HCT116 (cell line): ENCODE measurements at regions not wholly inside any gene's neighbourhood (a gene's known extent, or its start where the extent isn't known, plus 50 kb on each side); places are given as distances from the start of the nearest gene placed in this dataset.

Experiments used
- ATAC-seq: fragments of 200-7000 bp; cut with Tn5 transposase; 2 replicates; pipeline ENCODE4 v1.9.1; 2020; ENCODE audit warnings: mild to moderate bottlenecking, moderate library complexity
- BruUV-seq: library from RNA; stranded (reverse); fragments of 400-500 nt; replicated peaks from 2 replicates; lab custom pipeline; 2021; lab: Mats Ljungman, UMichigan
- CTCF ChIA-PET: fragments of 300-600 bp; sonication (Branson Sonifier 250); formaldehyde crosslinking; loops from one replicate; lab custom pipeline; 2021; ENCODE audit warnings: antibody characterized with exemption; lab: Charles Lee
- POLR2A ChIA-PET: fragments of 300-600, 350-600 bp; sonication (Branson Sonifier 250); formaldehyde crosslinking; loops from one replicate; lab custom pipeline; 2021; ENCODE audit warnings: antibody characterized with exemption; lab: Charles Lee
- RAD21 ChIA-PET, 2 experiments: fragments of 300-600 bp; sonication (Branson Sonifier 250); formaldehyde crosslinking; loops; one replicate each; lab custom pipeline; 2023; ENCODE audit warnings: low total read pairs in 2 of 2; ENCODE audit not compliant: uncharacterized antibody in 2 of 2, unreplicated experiment in 2 of 2, low non-redundant PET in 1 of 2; lab: Charles Lee
- DNase-seq: peaks from one replicate; pipeline ENCODE4 v3.0.0-alpha.2; 2010; ENCODE audit warnings: low read depth, low spot score
- H2AFZ ChIP-seq: fragments of 200-600 bp; shearing (Covaris generic), sonication (generic); 2 replicates; pipeline ENCODE4 v1.6.1; 2017; ENCODE audit warnings: low read depth, mixed run types, mixed read lengths, antibody characterized with exemption, low read length; ENCODE audit not compliant: poor library complexity, severe bottlenecking
- H3K27ac ChIP-seq: 2 replicates; pipeline ENCODE4 v1.5.1; 2012; ENCODE audit warnings: low read depth, low read length
- H3K27me3 ChIP-seq: fragments of 200-600 bp; sonication (generic); 2 replicates; pipeline ENCODE4 v1.6.1; 2016; ENCODE audit warnings: mixed run types, low read length, mixed read lengths; ENCODE audit not compliant: insufficient read depth
- H3K36me3 ChIP-seq, 2 experiments: fragments of 200-500 bp in 1 of 2; fragments of 200-600 bp in 1 of 2; sonication (Bioruptor generic) in 1 of 2; sonication (generic) in 1 of 2; 2 replicates each; pipeline versions ENCODE4 v1.5.1 to v1.6.1; 2014 to 2016; ENCODE audit warnings: low read length in 2 of 2, inconsistent platforms in 1 of 2, mixed read lengths in 1 of 2, mixed run types in 1 of 2; ENCODE audit not compliant: insufficient read depth in 2 of 2, control insufficient read depth in 1 of 2
- H3K4me1 ChIP-seq, 2 experiments: fragments of 200-600 bp in 1 of 2; sonication (generic) in 1 of 2; 2 replicates each; pipeline versions ENCODE4 v1.5.1 to v1.6.1; 2012 to 2017; ENCODE audit warnings: low read length in 2 of 2, inconsistent platforms in 1 of 2, mild to moderate bottlenecking in 1 of 2, mixed read lengths in 1 of 2, mixed run types in 1 of 2, moderate library complexity in 1 of 2; ENCODE audit not compliant: insufficient read depth in 2 of 2, control insufficient read depth in 1 of 2
- H3K4me2 ChIP-seq: fragments of 200-600 bp; sonication (generic); 2 replicates; pipeline ENCODE4 v1.6.1; 2017; ENCODE audit warnings: mixed run types, low read length, mixed read lengths
- H3K4me3 ChIP-seq, 2 experiments: fragments of 200-600 bp in 1 of 2; sonication (generic) in 1 of 2; replicated peaks in 1 of 2; 2 replicates each; pipeline ENCODE4 v1.5.1; 2011 to 2016; ENCODE audit warnings: low read length in 2 of 2, control low read depth in 1 of 2, low read depth in 1 of 2, mild to moderate bottlenecking in 1 of 2, mixed read lengths in 1 of 2, mixed run types in 1 of 2
- H3K79me2 ChIP-seq: fragments of 200-600 bp; sonication (generic); 2 replicates; pipeline ENCODE4 v1.6.1; 2017; ENCODE audit warnings: mild to moderate bottlenecking, mixed run types, low read length, moderate library complexity, mixed read lengths; ENCODE audit not compliant: insufficient read depth
- H3K9ac ChIP-seq: fragments of 200-600 bp; sonication (generic); 2 replicates; pipeline ENCODE4 v1.6.1; 2016; ENCODE audit warnings: low read length, mixed read lengths
- H3K9me2 ChIP-seq: fragments of 200-600 bp; sonication (generic), shearing (Covaris generic); 2 replicates; pipeline ENCODE4 v1.6.1; 2017; ENCODE audit warnings: mixed run types, mild to moderate bottlenecking, moderate library complexity; ENCODE audit not compliant: insufficient read depth
- H3K9me3 ChIP-seq, 2 experiments: fragments of 200-500 bp in 1 of 2; fragments of 200-600 bp in 1 of 2; sonication (Bioruptor generic) in 1 of 2; sonication (generic) in 1 of 2; 2 replicates each; pipeline ENCODE4 v1.6.1; 2014 to 2017; ENCODE audit warnings: low read length in 2 of 2, mixed read lengths in 2 of 2, inconsistent platforms in 1 of 2, low read depth in 1 of 2, mild to moderate bottlenecking in 1 of 2, mixed run types in 1 of 2, moderate library complexity in 1 of 2; ENCODE audit not compliant: control insufficient read depth in 1 of 2, insufficient read depth in 1 of 2
- H4K20me1 ChIP-seq: fragments of 200-600 bp; sonication (generic), shearing (Covaris generic); 2 replicates; pipeline ENCODE4 v1.6.1; 2017; ENCODE audit warnings: mixed run types, mild to moderate bottlenecking, moderate library complexity; ENCODE audit not compliant: insufficient read depth
- CBX3 ChIP-seq: IDR thresholded peaks from 2 replicates; pipeline ENCODE4 v1.6.1; 2012; ENCODE audit warnings: low read depth
- CEBPB ChIP-seq: IDR thresholded peaks from 2 replicates; pipeline ENCODE4 v1.6.1; 2012; ENCODE audit warnings: low read depth
- EZH2 ChIP-seq: fragments of 200-600 bp; sonication (generic); IDR thresholded peaks from 2 replicates; pipeline ENCODE4 v1.6.1; 2017; ENCODE audit warnings: antibody characterized with exemption, mixed run types
- JUND ChIP-seq: IDR thresholded peaks from 2 replicates; pipeline ENCODE4 v1.6.1; 2012
- POLR2A ChIP-seq: IDR thresholded peaks from 2 replicates; pipeline ENCODE4 v1.7.0; 2011; ENCODE audit warnings: borderline replicate concordance; ENCODE audit not compliant: insufficient read depth, insufficient read length; ENCODE audit errors: extremely low read depth
- SRF ChIP-seq: IDR thresholded peaks from 2 replicates; pipeline ENCODE4 v1.6.1; 2012; ENCODE audit warnings: low read depth
- TCF7L2 ChIP-seq: IDR thresholded peaks from 2 replicates; pipeline ENCODE4 v1.7.0; 2011; ENCODE audit warnings: borderline replicate concordance, inconsistent platforms; ENCODE audit not compliant: insufficient read depth, insufficient read length; ENCODE audit errors: extremely low read depth
- YY1 ChIP-seq: IDR thresholded peaks from 2 replicates; pipeline ENCODE4 v1.6.1; 2011; ENCODE audit warnings: low read length, low read depth, moderate library complexity, mild to moderate bottlenecking; ENCODE audit not compliant: insufficient replicate concordance; ENCODE audit errors: extremely low read depth
- intact Hi-C: fragments of 100-400 bp; cut with micrococcal nuclease; formaldehyde crosslinking; loops from 2 replicates; pipeline ENCODE4 v1.10.0; 2022
- TF ChIP-seq, protein P1 (sequence below): IDR thresholded peaks from 2 replicates; pipeline ENCODE4 v1.6.1; 2011; ENCODE audit warnings: mild to moderate bottlenecking, low read length, moderate library complexity; ENCODE audit not compliant: insufficient replicate concordance; ENCODE audit errors: extremely low read depth
- TF ChIP-seq, protein P2 (sequence below): IDR thresholded peaks from 2 replicates; pipeline ENCODE4 v1.6.1; 2012; ENCODE audit warnings: low read depth

DNA sequence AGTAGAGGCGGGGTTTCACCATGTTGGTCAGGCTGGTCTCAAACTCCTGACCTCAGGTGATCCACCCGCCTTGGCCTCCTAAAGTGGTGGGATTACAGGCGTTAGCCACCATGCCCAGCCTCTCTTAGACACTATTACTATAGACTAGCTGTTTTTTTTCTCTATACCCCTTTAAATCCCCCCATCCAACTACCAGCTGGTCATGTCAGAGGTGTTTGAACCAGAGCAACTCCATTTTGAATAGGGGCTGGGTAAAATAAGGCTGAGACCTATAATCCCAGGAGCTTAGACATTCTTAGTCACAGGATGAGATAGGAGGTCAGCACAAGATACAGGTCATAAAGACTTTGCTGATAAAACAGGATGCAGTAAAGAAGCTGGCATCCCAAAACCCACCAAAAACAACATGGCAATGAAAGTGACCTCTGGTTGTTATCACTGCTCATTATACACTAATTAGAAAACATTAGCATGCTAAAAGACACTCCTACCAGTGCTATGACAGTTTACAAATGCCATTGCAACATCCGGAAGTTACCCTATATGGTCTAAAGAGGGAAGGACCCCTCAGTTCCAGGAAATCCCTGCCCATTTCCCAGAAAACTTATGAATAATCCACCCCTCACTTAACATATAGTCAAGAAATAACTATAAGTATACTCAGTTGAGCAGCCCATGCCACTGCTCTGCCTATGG lies 57.8 kb upstream of the GPD1L start:
- Histone ChIP-seq H3K9me3 (no peaks in the 10 kb centered on the region), H3K79me2 (no peaks in the 10 kb centered on the region), H3K27ac (no peak overlapping the region), H3K36me3 (no peaks in the 10 kb centered on the region), H3K27me3 (no peaks in the 10 kb centered on the region), H3K4me2 (no peak overlapping the region), H3K4me3 (no peak overlapping the region), H2AFZ (no peak overlapping the region), H3K9ac (no peak overlapping the region), H3K4me1 (peaks cover 6 to 11% of the 10 kb centered on the region in 2 experiments; a peak in 2 of 4 replicates), H3K9me2 (no peaks in the 10 kb centered on the region), H4K20me1 (no peaks in the 10 kb centered on the region)
- ChIA-PET RAD21 (no interaction called here), POLR2A (no interaction called here), CTCF (no interaction called here)
- ATAC-seq (no peak), DNase-seq (no peak)
- intact Hi-C loops: no loop called here
- TF ChIP-seq SRF (no peak), JUND (no peak), POLR2A (no peak), CEBPB (no peak), EZH2 (no peak), YY1 (no peak), TCF7L2 (no peak), CBX3 (no peak)
- TF ChIP-seq, protein P1, sequence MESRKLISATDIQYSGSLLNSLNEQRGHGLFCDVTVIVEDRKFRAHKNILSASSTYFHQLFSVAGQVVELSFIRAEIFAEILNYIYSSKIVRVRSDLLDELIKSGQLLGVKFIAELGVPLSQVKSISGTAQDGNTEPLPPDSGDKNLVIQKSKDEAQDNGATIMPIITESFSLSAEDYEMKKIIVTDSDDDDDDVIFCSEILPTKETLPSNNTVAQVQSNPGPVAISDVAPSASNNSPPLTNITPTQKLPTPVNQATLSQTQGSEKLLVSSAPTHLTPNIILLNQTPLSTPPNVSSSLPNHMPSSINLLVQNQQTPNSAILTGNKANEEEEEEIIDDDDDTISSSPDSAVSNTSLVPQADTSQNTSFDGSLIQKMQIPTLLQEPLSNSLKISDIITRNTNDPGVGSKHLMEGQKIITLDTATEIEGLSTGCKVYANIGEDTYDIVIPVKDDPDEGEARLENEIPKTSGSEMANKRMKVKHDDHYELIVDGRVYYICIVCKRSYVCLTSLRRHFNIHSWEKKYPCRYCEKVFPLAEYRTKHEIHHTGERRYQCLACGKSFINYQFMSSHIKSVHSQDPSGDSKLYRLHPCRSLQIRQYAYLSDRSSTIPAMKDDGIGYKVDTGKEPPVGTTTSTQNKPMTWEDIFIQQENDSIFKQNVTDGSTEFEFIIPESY: no peak
- TF ChIP-seq, protein P2, sequence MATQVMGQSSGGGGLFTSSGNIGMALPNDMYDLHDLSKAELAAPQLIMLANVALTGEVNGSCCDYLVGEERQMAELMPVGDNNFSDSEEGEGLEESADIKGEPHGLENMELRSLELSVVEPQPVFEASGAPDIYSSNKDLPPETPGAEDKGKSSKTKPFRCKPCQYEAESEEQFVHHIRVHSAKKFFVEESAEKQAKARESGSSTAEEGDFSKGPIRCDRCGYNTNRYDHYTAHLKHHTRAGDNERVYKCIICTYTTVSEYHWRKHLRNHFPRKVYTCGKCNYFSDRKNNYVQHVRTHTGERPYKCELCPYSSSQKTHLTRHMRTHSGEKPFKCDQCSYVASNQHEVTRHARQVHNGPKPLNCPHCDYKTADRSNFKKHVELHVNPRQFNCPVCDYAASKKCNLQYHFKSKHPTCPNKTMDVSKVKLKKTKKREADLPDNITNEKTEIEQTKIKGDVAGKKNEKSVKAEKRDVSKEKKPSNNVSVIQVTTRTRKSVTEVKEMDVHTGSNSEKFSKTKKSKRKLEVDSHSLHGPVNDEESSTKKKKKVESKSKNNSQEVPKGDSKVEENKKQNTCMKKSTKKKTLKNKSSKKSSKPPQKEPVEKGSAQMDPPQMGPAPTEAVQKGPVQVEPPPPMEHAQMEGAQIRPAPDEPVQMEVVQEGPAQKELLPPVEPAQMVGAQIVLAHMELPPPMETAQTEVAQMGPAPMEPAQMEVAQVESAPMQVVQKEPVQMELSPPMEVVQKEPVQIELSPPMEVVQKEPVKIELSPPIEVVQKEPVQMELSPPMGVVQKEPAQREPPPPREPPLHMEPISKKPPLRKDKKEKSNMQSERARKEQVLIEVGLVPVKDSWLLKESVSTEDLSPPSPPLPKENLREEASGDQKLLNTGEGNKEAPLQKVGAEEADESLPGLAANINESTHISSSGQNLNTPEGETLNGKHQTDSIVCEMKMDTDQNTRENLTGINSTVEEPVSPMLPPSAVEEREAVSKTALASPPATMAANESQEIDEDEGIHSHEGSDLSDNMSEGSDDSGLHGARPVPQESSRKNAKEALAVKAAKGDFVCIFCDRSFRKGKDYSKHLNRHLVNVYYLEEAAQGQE: no peak
- no TSS peak for BruUV-seq
